GM21737 (cell line): ENCODE measurements at regions not wholly inside any gene's neighbourhood (a gene's known extent, or its start where the extent isn't known, plus 50 kb on each side); places are given as distances from the start of the nearest gene placed in this dataset.

Source experiments
- ATAC-seq: cut with Tn5 transposase; IDR thresholded peaks from one replicate; pipeline ENCODE4 v1.9.1; 2021; ENCODE audit warnings: mild to moderate bottlenecking, moderate library complexity; ENCODE audit not compliant: unreplicated experiment

GRCh38 chr22:47270463-47271135 is 508.1 kb downstream of the TBC1D22A start:
- no peak for ATAC-seq

- ATAC-seq: no peak
Observed at GRCh38 chr22:47269516-47270088, 507.2 kb downstream of the TBC1D22A start.

- no peak for ATAC-seq
Observed at GRCh38 chr22:47267513-47268282, 505.2 kb downstream of the TBC1D22A start.

GRCh38 chr22:47266329-47266728 is 503.9 kb downstream of the TBC1D22A start:
- no peak for ATAC-seq

GRCh38 chr22:47260551-47260950 is 498.1 kb downstream of the TBC1D22A start:
- ATAC-seq: no peak

- no peak for ATAC-seq
Observed at GRCh38 chr22:47259990-47260389, 497.5 kb downstream of the TBC1D22A start.

- no peak for ATAC-seq
Observed at GRCh38 chr22:47259049-47259448, 496.6 kb downstream of the TBC1D22A start.

- ATAC-seq: no peak
Observed at GRCh38 chr22:47257976-47258375, 495.5 kb downstream of the TBC1D22A start.

- ATAC-seq: no peak
Observed at GRCh38 chr22:47257566-47257965, 495.1 kb downstream of the TBC1D22A start.

- no peak for ATAC-seq
Observed at GRCh38 chr22:47251911-47252310, 489.5 kb downstream of the TBC1D22A start.

GRCh38 chr22:47250995-47251765 is 488.7 kb downstream of the TBC1D22A start:
- no peak for ATAC-seq

- no peak for ATAC-seq
Observed at GRCh38 chr22:47249370-47249928, 487.0 kb downstream of the TBC1D22A start.

- ATAC-seq: no peak
Observed at GRCh38 chr22:47248925-47249324, 486.5 kb downstream of the TBC1D22A start.

- no peak for ATAC-seq
Observed at GRCh38 chr22:47247579-47248240, 485.3 kb downstream of the TBC1D22A start.

GRCh38 chr22:47245786-47246185 is 483.3 kb downstream of the TBC1D22A start:
- ATAC-seq: no peak

- ATAC-seq: no peak
Observed at GRCh38 chr22:47245286-47245685, 482.8 kb downstream of the TBC1D22A start.

GRCh38 chr22:47240116-47240515 is 477.7 kb downstream of the TBC1D22A start:
- ATAC-seq: no peak

GRCh38 chr22:47239474-47239860 is 477.0 kb downstream of the TBC1D22A start:
- ATAC-seq: no peak

- no peak for ATAC-seq
Observed at GRCh38 chr22:47238690-47239473, 476.4 kb downstream of the TBC1D22A start.
